Panc1 (cell line): ENCODE measurements at regions not wholly inside any gene's neighbourhood (a gene's known extent, or its start where the extent isn't known, plus 50 kb on each side); places are given as distances from the start of the nearest gene placed in this dataset.

Experiments
- ATAC-seq: fragments of 200-7000 bp; cut with Tn5 transposase; 2 replicates; pipeline ENCODE4 v1.9.1; 2020; ENCODE audit warnings: mild to moderate bottlenecking, moderate library complexity
- BruUV-seq: library from RNA; stranded (reverse); fragments of 400-500 nt; replicated peaks from 2 replicates; lab custom pipeline; 2021; lab: Mats Ljungman, UMichigan
- CTCF ChIA-PET: fragments of 300-600 bp; sonication (Branson Sonifier 250); formaldehyde crosslinking; loops from one replicate; lab custom pipeline; 2022; ENCODE audit warnings: antibody characterized with exemption; lab: Charles Lee
- POLR2A ChIA-PET: fragments of 300-600 bp; sonication (Branson Sonifier 250); formaldehyde crosslinking; loops from one replicate; lab custom pipeline; 2022; ENCODE audit warnings: antibody characterized with exemption; lab: Charles Lee
- DNase-seq: peaks from one replicate; pipeline ENCODE4 v3.0.0-alpha.2; 2010; ENCODE audit warnings: low read depth, low spot score
- H3K27ac ChIP-seq: 2 replicates; pipeline ENCODE4 v1.5.1; 2011; ENCODE audit warnings: mild to moderate bottlenecking, low read length, inconsistent platforms
- H3K27me3 ChIP-seq: fragments of 200-500 bp; sonication (Bioruptor generic); 2 replicates; pipeline ENCODE4 v1.6.0; 2014; ENCODE audit warnings: low read length, inconsistent platforms; ENCODE audit not compliant: control insufficient read depth, insufficient read depth
- H3K36me3 ChIP-seq: fragments of 200-500 bp; sonication (Bioruptor generic); 2 replicates; pipeline ENCODE4 v1.5.1; 2014; ENCODE audit warnings: inconsistent platforms, mild to moderate bottlenecking, low read length, moderate library complexity; ENCODE audit not compliant: control insufficient read depth, insufficient read depth
- H3K4me1 ChIP-seq: 2 replicates; pipeline ENCODE4 v1.5.1; 2011; ENCODE audit warnings: inconsistent platforms, mild to moderate bottlenecking, low read length, moderate library complexity; ENCODE audit not compliant: control insufficient read depth, insufficient read depth
- H3K4me3 ChIP-seq, 2 experiments: 2 replicates each; pipeline ENCODE4 v1.5.1; 2011 to 2012; ENCODE audit warnings: low read depth in 2 of 2, low read length in 2 of 2, mild to moderate bottlenecking in 2 of 2, inconsistent platforms in 1 of 2, moderate library complexity in 1 of 2
- H3K9me3 ChIP-seq: fragments of 200-500 bp; sonication (Bioruptor generic); 2 replicates; pipeline ENCODE4 v1.5.1; 2014; ENCODE audit warnings: low read depth, mild to moderate bottlenecking, inconsistent platforms, low read length, moderate library complexity; ENCODE audit not compliant: control insufficient read depth, insufficient read depth
- CTCF ChIP-seq: fragments of 450-650 bp; IDR thresholded peaks from 2 replicates; pipeline ENCODE4 v1.5.1; 2017; ENCODE audit warnings: mild to moderate bottlenecking
- POLR2AphosphoS5 ChIP-seq: IDR thresholded peaks from 2 replicates; pipeline ENCODE4 v1.6.1; 2012; ENCODE audit warnings: mild to moderate bottlenecking, low read depth, low read length, moderate library complexity
- REST ChIP-seq, 2 experiments: IDR thresholded peaks; 2 replicates each; pipeline ENCODE4 v1.6.1; 2011 to 2012; ENCODE audit warnings: low read depth in 2 of 2, control low read depth in 1 of 2, low read length in 1 of 2, mild to moderate bottlenecking in 1 of 2, moderate library complexity in 1 of 2; ENCODE audit not compliant: insufficient read depth in 1 of 2
- SIN3A ChIP-seq: IDR thresholded peaks from 2 replicates; pipeline ENCODE4 v1.6.1; 2012; ENCODE audit warnings: low read depth, mild to moderate bottlenecking, low read length, moderate library complexity, borderline replicate concordance; ENCODE audit not compliant: insufficient read depth
- TCF7L2 ChIP-seq: IDR thresholded peaks from 2 replicates; pipeline ENCODE4 v1.6.1; 2011; ENCODE audit warnings: mild to moderate bottlenecking, low read depth, low read length, inconsistent platforms
- in situ Hi-C: cut with HindIII; loops from 2 replicates; pipeline ENCODE4 v1.10.0; 2016; ENCODE audit warnings: low sequenced_read_pairs, low pct_unique_long_range_greater_than_20kb
- intact Hi-C: fragments of 100-400 bp; cut with micrococcal nuclease; formaldehyde crosslinking; loops from one replicate; pipeline ENCODE4 v1.10.0; 2022; ENCODE audit not compliant: unreplicated experiment

GRCh38 chr7:12961910-12962480 is 274.6 kb downstream of the ARL4A start:
- ATAC-seq (no peak), DNase-seq (no peak)
- in situ Hi-C loops, result no loop called here
- Histone ChIP-seq H3K27me3 (0 out of 2 replicates have a peak, but pooled peaks cover 3% of the 10 kb centered on the region), H3K4me1 (no peaks in the 10 kb centered on the region), H3K27ac (no peak overlapping the region), H3K36me3 (no peaks in the 10 kb centered on the region), H3K4me3 (no peak overlapping the region), H3K9me3 (no peaks in the 10 kb centered on the region)
- intact Hi-C loops, result no loop called here
- POLR2A ChIA-PET, result no interaction called here
- TF ChIP-seq CTCF, result no peak
- TF ChIP-seq TCF7L2, result no peak
- TF ChIP-seq REST (IDR thresholded peaks at IDR 0.05; ENCODE audit: insufficient read depth in 1 of 2, low read depth in 2 of 2, low read length in 1 of 2), result no peak
- CTCF ChIA-PET, result no interaction called here
- no TSS peak for BruUV-seq

- Histone ChIP-seq H3K4me3 (no peak overlapping the region), H3K36me3 (no peaks in the 10 kb centered on the region), H3K27ac (no peak overlapping the region), H3K4me1 (no peaks in the 10 kb centered on the region), H3K9me3 (no peaks in the 10 kb centered on the region), H3K27me3 (0 out of 2 replicates have a peak, but pooled peaks cover 3% of the 10 kb centered on the region)
- no peak for DNase-seq
- ChIA-PET POLR2A (no interaction called here), CTCF (no interaction called here)
- no TSS peak for BruUV-seq
- TF ChIP-seq SIN3A (no peak), POLR2AphosphoS5 (no peak), REST (IDR thresholded peaks at IDR 0.05; ENCODE audit: insufficient read depth in 1 of 2, low read depth in 2 of 2, low read length in 1 of 2) (no peak)
- intact Hi-C loops, result no loop called here
- no peak for ATAC-seq
- in situ Hi-C loops, result no loop called here
Measured at GRCh38 chr7:12963435-12963834, 276.0 kb downstream of the ARL4A start.
